Activated T-cell treated with anti-CD3 and anti-CD28 coated beads, Interleukin-2, amount 50 U/mL, for 24 hours (primary cell): ENCODE measurements at regions not wholly inside any gene's neighbourhood (a gene's known extent, or its start where the extent isn't known, plus 50 kb on each side); places are given as distances from the start of the nearest gene placed in this dataset.

ENCODE experiments used
- DNase-seq: peaks from one replicate; pipeline ENCODE4 v3.0.0-alpha.2; 2020
- H3K27ac Mint-ChIP-seq: 2 replicates; pipeline ENCODE4 v1.8.0; 2020; ENCODE audit warnings: mild to moderate bottlenecking, mixed read lengths
- H3K27me3 Mint-ChIP-seq: 2 replicates; pipeline ENCODE4 v1.8.0; 2020; ENCODE audit warnings: mixed read lengths
- H3K36me3 Mint-ChIP-seq: 2 replicates; pipeline ENCODE4 v1.8.0; 2020; ENCODE audit warnings: low read depth, mixed read lengths
- H3K4me1 Mint-ChIP-seq: 2 replicates; pipeline ENCODE4 v1.8.0; 2020; ENCODE audit warnings: low read depth, mixed read lengths
- H3K4me3 Mint-ChIP-seq: 2 replicates; pipeline ENCODE4 v1.8.0; 2020; ENCODE audit warnings: mild to moderate bottlenecking, moderate library complexity, mixed read lengths
- H3K9me3 Mint-ChIP-seq: 2 replicates; pipeline ENCODE4 v1.8.0; 2020; ENCODE audit warnings: mixed read lengths

DNA sequence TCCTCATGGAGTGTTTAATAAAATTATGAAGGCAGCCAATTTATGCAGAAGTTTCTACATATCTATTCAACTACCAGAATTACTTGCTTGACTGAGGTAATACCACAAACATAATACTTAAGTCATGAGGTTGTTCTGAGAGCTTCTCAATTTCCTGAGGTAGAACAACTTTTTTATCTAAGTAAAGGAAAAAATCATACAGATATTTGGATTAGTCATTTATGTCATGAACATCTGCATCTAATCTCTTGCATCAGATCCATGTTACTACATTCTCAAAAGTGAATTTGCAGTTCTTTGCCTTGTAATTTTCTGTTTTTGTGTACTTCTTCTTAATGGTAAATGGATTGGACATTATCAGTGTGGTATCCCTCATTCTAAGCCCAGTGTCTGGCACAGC is 60.4 kb upstream of the RGMB start:
- Mint-ChIP-seq H3K27me3 (peaks cover 17% of the 10 kb centered on the region), H3K36me3 (no peaks in the 10 kb centered on the region), H3K4me3 (no peak overlapping the region), H3K27ac (no peak overlapping the region), H3K9me3 (no peaks in the 10 kb centered on the region), H3K4me1 (no peaks in the 10 kb centered on the region)
- DNase-seq = no peak

DNA sequence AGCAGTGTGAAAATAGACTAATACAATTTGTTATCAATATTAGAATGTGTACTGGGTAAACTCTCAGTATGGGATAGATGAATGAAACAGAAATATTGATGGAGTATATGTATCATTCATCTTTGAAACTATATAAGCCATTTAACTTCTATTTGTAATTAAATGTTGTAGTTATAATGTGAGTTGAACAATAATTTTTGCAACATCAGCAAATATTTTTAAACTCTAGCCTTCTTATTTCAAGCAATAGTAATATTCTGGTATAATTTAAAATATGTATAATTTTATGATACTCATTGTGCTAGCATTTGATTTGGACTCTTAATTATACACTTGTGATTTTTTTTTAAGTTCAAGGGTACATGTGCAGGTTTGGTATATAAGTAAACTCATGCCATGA is 59.6 kb upstream of the RGMB start:
- Mint-ChIP-seq H3K36me3 (no peaks in the 10 kb centered on the region), H3K4me1 (no peaks in the 10 kb centered on the region), H3K4me3 (no peak overlapping the region), H3K27ac (no peak overlapping the region), H3K9me3 (peaks cover 4% of the 10 kb centered on the region), H3K27me3 (peaks cover 21% of the 10 kb centered on the region)
- DNase-seq = no peak

DNA sequence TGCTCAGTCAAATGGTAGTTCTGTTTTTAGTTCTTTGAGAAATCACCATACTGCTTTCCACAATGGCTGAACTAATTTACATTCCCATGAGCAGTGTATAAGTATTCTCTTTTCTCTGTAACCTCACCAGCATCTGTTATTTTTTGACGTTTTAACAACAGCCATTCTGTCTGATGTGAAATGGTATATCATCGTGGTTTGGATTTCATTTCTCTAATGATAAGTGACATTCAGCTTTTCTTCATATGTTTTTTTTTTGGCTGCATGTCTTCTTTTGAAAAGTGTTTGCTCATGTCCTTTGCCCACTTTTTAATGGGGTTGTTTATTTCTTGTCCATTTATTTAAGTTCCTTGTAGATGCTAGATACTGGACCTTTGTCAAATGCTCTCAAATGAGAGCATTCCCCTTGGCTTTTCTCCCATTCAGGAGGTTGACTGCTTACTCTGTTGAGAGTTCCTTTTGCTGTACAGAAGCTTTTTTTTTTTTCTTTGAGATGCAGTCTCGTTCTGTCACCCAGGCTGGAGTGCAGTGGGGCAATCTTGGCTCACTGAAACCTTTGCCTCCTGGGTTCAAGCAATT is 58.7 kb upstream of the RGMB start:
- peaks cover 8% of the 10 kb centered on the region for H3K9me3 Mint-ChIP-seq
- peaks cover 28% of the 10 kb centered on the region for H3K27me3 Mint-ChIP-seq
- H3K27ac Mint-ChIP-seq = no peak overlapping the region
- no peaks in the 10 kb centered on the region for H3K36me3 Mint-ChIP-seq
- H3K4me3 Mint-ChIP-seq = no peak overlapping the region
- H3K4me1 Mint-ChIP-seq = no peaks in the 10 kb centered on the region
- no peak for DNase-seq

GRCh38 chr5:98721231-98721928 is 52.1 kb upstream of the RGMB start:
- no peaks in the 10 kb centered on the region for H3K4me1 Mint-ChIP-seq
- H3K27ac Mint-ChIP-seq = no peak overlapping the region
- no peak overlapping the region for H3K4me3 Mint-ChIP-seq
- peaks cover 24% of the 10 kb centered on the region for H3K27me3 Mint-ChIP-seq
- no peak for DNase-seq
- H3K36me3 Mint-ChIP-seq = no peaks in the 10 kb centered on the region
- peaks cover 8% of the 10 kb centered on the region for H3K9me3 Mint-ChIP-seq

GRCh38 chr5:98722188-98722587 is 51.3 kb upstream of the RGMB start:
- Mint-ChIP-seq H3K36me3 (no peaks in the 10 kb centered on the region), H3K9me3 (peaks cover 8% of the 10 kb centered on the region), H3K4me1 (no peaks in the 10 kb centered on the region), H3K4me3 (no peak overlapping the region), H3K27ac (no peak overlapping the region), H3K27me3 (peaks cover 24% of the 10 kb centered on the region)
- no peak for DNase-seq

DNA sequence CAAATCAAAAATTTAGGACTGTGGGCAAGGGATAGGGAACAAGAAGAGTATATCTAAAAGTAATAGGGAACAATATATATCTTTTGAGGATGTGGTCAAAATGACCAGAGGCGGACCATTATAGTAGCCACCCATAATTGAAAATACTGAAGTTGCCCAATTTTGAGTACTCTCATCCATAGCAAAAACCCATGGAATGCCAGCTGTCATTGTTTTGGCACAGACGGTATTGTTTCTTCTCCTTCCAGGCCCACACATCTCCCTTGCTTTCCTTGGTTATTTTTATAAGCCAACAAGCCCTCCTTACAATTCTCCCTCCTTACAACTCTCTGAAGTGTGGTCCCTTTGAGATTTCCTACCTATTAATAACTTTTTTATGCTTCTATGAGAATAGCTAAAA is 50.4 kb upstream of the RGMB start:
- no peak overlapping the region for H3K4me3 Mint-ChIP-seq
- H3K27ac Mint-ChIP-seq = no peak overlapping the region
- H3K4me1 Mint-ChIP-seq = no peaks in the 10 kb centered on the region
- peaks cover 22% of the 10 kb centered on the region for H3K27me3 Mint-ChIP-seq
- no peaks in the 10 kb centered on the region for H3K36me3 Mint-ChIP-seq
- DNase-seq = no peak
- H3K9me3 Mint-ChIP-seq = peaks cover 8% of the 10 kb centered on the region
